ENCODE measurements at regions not wholly inside any gene's neighbourhood (a gene's known extent, or its start where the extent isn't known, plus 50 kb on each side); places are given as distances from the start of the nearest gene placed in this dataset.

DNA sequence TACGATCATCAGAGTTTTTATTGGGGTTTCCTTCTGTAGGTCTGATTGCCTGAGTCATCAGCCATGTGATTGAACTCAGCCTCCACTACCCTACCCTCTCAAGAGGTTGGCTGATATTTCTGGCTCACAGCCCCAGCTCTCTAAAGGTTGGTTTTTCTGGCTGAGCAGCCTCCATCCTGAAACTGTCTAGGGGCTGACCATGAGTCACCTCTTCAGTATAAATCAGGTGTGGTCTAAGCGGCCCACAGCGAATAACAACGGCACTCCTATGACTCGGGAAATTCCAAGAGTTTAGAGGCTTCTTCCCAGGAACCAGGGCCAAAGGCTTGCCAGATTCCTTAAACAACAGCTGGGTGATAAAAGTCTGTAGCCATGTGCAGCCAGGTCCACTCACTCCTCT is 115.5 kb downstream of the SOD2 start:
- TF ChIP-seq, protein P1, sequence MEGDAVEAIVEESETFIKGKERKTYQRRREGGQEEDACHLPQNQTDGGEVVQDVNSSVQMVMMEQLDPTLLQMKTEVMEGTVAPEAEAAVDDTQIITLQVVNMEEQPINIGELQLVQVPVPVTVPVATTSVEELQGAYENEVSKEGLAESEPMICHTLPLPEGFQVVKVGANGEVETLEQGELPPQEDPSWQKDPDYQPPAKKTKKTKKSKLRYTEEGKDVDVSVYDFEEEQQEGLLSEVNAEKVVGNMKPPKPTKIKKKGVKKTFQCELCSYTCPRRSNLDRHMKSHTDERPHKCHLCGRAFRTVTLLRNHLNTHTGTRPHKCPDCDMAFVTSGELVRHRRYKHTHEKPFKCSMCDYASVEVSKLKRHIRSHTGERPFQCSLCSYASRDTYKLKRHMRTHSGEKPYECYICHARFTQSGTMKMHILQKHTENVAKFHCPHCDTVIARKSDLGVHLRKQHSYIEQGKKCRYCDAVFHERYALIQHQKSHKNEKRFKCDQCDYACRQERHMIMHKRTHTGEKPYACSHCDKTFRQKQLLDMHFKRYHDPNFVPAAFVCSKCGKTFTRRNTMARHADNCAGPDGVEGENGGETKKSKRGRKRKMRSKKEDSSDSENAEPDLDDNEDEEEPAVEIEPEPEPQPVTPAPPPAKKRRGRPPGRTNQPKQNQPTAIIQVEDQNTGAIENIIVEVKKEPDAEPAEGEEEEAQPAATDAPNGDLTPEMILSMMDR (IDR thresholded peaks at IDR 0.05), result no peak
- TF ChIP-seq EP300 (IDR thresholded peaks at IDR 0.05; ENCODE audit: low read depth) (no peak), POLR2AphosphoS5 (IDR thresholded peaks at IDR 0.05) (no peak), POLR2A (IDR thresholded peaks at IDR 0.05) (no peak)

All from transverse colon (tissue), 4 donors.